GM21737 (cell line): ENCODE measurements at regions not wholly inside any gene's neighbourhood (a gene's known extent, or its start where the extent isn't known, plus 50 kb on each side); places are given as distances from the start of the nearest gene placed in this dataset.
"Not testable (repeated sequence)": the region's sequence is repeated elsewhere in the genome, so short reads cannot be mapped to it uniquely, and the experiment has no call there.

Experiments
- ATAC-seq: cut with Tn5 transposase; IDR thresholded peaks from one replicate; pipeline ENCODE4 v1.9.1; 2021; ENCODE audit warnings: mild to moderate bottlenecking, moderate library complexity; ENCODE audit not compliant: unreplicated experiment

DNA sequence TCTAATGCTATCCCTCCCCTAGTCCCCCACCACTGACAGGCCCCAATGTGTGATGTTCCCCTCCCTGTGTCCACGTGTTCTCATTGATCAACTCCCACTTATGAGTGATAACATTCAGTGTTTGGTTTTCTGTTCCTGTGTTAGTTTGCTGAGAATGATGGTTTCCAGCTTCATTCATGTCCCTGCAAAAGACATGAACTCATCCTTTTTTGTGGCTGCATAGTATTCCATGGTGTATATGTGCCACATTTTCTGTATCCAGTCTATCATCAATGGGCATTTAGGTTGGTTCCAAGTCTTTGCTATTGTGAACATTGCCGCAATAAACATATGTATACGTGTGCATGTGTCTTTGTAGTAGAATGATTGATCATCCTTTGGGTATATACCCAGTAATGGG is 153.1 kb downstream of the OR13H1 start:
- ATAC-seq = not testable (repeated sequence)

DNA sequence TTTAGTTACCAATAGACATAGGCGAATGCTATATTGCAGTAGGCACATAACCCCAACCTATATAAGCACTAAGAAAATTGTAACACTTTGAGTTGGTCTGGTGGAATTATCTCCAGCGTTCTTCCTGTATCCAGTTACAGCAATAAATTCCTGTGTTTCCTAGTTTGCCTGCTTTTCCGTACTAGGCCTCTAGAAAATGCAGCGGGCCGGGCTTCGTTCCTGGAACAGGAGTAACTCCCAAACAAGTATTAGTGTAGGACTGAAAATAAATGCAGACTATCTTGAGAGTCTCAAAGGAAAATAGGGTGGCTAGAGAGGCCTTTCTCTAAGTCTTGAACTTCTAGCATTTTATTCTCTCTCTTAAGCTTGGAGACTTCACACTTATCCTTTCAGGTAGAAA is 159.8 kb downstream of the OR13H1 start:
- no peak for ATAC-seq

DNA sequence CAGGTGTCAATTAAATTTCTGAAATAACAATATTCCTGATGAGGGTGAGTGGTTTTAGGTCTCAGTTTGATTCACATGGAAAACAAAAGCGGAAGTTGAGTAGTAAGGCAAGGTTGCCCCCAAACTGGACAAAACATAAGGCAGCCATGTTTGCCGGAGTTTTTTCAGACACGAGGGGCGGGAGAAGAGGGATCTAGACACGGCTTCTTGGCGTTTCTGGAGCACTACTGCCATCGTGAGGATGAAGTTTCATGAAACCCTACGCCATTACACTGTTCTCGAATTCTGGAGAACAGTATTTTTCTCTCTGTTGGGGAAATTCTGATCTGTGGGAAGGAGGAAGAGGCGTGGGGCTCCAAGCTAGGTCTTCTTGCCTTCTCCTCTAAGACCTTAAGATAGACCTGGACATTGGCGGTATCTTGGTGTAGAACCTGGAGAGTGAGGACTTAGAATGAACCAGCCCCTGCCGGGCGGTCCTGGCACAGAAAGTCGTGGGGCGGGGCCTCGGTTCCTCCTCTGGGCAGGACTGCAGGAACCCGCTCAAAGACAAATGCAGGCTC is 160.3 kb downstream of the OR13H1 start:
- no peak for ATAC-seq

DNA sequence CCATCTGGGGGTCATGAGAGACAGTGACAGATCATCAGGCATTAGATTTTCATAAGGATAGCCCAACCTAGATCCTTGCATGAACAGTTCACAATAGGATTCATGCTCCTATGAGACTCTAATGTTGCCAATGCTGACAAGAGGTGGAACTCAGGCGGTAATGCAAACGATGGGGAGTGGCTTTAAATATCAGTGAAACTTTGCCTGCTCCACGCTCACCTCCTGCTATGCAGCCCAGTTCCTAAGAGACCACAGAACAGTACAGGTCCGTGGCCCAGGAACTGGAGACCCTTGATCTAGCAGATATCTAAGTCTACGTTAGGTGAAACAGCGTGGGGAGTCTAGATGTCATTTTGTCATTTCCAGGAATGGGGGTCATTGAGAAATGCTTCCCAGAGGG is 165.7 kb downstream of the OR13H1 start:
- no peak for ATAC-seq

DNA sequence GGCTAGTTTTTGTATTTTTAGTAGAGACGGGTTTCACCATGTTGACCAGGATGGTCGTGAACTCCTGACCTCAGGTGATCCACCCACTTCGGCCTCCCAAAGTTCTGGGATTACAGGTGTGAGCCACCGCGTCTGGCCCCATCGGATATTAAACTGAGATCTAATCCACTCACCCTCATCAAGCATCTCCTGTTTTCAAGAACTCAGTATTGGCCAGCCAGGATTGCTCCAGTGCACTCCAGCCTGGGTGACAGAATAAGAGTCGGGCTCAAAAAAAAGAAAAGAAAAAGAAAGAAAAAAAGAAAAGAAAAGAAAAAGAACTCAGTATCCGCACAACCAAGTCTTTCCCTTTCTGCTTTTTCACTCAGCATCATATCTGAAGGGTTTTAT is 167.6 kb downstream of the OR13H1 start:
- ATAC-seq = no peak

DNA sequence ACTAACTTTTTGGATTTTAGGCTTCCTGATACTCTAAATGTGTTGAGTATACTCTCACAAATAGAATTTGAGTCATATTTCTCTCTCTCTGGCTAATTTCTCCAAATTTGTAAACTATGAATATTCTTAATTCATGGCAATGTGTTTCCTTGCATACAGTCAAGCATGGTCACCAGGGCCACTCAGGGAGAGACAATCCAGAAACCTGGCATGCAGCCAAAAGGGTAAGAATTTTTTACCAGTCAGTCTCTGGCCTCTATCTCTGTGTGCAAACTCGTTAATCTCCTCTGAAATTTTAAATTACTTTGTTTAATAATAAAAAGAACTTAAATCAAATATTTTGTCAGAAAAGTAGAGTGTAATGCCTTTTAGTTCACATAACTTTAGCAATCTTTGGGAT is 179.8 kb downstream of the OR13H1 start:
- no peak for ATAC-seq

DNA sequence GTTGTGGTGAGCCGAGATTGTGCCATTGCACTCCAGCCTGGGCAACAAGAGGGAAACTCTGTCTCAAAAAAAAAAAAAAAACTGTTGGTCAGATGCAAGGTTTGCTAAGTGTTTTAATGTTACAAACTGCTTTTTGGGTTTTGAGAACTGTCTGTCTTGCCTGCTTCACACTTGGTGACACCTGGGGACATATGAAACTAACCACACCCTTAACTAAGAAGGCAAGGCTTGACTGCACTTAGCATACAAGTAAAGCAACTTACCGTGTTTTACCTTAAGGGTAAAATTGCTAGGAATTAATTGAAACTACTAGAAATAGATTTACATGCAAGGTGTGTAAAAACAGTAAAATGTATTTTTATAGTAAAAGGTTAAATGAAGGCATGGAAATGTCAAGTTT is 180.4 kb downstream of the OR13H1 start:
- ATAC-seq = no peak

DNA sequence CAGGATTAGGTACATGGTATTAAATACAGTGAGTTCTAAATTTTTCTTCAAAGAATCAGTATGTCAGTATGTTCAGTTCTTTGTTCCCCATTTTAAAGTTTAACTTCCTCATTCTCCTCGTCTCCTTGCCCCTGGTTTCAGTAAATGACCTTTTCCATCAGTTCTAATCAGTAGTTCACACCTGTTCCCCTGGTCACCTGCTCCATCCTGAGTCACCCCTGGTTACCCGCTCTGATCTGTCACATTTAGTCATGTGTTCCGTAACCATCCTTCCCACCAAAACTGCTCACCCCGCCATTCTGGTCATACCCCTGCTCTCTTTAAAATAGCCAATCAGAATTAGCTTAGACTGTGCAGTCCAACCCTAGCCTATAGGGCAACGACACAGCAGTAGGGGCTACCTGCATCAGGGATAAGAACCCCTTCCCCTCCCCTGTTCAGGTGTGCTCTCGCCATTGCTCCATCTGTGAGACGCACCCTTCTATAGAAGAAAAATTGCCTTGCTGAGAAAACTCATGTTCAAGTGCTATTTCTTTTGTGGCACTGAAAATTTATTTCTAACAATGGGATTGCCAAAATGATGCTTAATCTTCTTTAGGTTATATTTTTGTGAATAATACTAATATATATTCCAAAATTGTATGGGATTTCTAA is 181.3 kb downstream of the OR13H1 start:
- no peak for ATAC-seq

DNA sequence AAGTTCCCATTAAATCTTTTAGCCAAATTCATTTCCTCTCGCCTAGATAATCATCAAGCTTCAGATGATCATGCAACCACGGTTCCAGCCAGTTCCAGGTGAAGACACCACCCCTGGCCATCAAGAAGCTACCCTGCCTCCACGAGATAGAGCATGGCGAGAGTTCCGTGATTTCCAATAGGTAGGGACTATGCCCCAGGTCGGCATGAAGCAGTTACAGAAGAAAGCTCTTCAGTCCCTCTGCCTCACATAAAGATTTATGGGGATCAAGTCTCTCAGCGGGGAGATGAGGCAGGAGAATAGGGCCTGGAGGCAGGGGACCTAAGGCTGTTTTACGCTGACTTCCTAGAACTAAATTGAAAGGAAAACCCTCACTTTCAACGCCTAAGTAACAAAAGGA is 183.9 kb downstream of the OR13H1 start:
- no peak for ATAC-seq

DNA sequence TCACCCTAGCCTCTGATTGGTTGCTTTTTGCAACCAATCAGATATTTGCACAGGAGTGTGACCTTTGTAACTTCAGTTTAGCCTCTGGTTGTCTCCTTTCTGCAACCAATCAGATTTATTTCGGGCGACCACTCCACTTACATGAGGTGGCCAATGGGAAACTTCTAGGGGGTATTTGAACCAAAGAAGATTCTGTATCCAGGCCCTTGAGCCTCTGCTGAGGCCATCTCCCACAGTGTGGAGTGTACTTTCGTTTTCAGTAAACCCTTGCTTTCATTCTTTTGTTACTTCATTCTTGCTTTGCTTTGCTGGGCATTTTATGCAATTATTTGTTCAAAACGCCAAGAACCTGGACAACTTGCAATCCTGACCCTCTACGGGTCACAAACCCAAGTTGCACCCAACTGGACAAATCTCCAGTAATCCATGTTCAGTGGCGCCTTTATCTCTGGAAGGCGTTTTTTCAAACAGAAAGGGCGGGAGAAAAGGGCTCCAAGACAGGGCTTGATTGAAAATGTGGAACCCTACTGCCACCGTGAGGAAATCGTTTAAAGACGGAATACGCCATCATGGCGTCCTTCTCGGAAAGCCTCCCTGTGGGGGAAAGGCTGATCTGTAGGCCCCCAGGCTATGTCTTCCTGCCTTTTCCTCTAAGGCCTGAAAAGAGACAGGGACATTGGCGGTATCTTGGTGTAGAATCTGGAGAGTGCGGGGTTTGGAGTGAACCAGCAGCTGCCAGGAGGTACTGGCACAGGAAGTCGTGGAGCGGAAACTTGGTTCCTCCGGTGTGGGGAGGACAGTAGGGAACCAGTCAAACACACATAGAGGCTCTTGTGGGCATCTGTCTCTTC is 184.6 kb downstream of the OR13H1 start:
- ATAC-seq = no peak

DNA sequence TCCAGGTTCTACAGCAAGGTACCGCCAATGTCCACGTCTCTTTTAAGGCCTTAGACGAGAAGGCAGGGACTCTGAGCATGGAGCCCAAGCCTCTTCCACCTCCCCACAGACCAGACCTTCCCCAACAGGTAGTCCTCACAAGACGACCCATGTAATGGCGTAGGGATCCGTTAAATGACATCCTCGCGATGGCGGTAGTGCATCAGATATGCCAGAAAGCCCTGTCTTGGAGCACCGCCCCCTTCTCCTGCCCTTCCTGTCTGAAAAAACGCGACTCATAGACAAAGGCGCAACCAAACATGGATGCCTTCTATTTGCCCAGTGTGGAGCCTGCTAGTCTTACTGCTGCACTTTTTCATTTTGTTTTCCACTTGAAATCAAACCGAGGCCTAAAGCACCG is 185.4 kb downstream of the OR13H1 start:
- no peak for ATAC-seq

DNA sequence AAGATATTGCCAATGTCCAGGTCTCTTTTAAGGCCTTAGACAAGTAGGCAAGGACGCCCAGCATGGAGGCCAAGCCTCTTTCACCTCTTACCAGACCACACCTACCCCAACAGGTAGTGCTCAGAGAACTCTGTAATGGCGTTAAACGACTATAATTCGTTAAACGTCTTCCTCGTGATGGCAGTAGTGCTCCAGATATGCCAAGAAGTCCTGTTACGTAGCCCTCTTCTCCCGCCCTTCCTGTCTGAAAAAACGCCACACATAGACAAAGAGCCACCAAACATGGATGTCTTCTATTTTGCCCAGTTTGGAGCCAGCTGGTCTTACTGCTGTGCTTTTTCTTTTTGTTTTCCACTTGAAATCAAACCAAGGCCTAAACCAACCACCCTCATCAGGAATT is 190.7 kb downstream of the OR13H1 start:
- ATAC-seq = no peak

DNA sequence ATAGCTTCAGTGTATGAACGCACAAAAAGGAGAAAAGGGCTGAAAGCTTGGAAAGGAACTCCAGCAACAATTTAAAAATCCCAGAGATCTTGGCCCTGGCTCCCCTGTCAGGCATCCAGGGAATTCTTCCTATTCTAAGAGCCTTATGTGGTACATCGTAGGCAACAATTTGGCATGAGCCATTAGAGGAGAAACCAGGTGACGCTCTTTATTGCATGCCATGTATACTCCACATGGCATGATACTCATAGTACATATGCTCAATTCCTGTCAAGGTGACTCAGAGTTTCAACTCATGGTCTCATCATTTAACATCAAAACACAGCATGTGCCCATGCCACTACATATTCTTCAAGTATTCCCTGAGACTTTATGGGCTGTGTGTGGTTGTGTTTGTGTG is 191.3 kb downstream of the OR13H1 start:
- no peak for ATAC-seq

DNA sequence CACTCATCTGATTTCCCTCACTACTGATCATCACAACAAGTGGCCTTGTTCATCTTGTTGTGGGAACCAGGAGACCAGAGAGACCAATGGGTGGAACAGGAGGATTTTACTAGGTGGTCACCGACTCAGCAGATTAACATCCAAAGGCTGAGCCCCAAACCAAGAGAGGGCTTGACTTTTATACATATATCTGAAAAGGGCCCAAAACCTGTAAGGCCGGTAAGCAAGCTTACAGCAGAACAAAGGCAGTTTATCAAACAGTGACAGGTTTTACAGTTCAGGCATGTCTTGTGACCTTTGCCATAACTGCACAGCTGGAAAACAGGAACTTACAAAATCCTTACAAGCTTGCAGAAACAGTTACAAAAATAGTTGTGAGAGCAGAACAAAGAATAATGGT is 195.9 kb downstream of the OR13H1 start:
- ATAC-seq = no peak

DNA sequence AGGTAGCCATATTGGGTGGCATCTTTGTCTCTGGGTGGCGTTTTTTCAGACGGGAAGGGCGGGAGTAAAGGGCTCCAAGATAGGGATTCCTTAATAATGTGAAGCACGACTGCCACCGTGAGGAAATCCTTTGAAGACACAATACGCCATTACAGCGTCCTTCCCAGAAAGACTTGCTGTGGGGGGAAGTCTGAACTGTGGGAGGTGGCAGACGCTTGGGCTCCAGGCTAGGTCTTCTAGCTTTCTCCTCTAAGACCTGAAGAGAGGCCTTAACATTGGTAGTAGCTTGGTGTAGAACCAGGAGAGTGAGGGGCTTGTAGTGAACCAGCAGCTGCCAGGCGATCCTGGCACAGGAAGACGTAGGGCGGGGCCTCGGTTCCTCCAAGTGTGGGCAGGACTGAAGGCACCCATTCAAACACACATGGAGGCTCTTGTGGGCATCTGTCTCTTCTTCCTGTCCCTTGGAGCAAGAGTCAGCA is 197.3 kb downstream of the OR13H1 start:
- ATAC-seq = no peak

DNA sequence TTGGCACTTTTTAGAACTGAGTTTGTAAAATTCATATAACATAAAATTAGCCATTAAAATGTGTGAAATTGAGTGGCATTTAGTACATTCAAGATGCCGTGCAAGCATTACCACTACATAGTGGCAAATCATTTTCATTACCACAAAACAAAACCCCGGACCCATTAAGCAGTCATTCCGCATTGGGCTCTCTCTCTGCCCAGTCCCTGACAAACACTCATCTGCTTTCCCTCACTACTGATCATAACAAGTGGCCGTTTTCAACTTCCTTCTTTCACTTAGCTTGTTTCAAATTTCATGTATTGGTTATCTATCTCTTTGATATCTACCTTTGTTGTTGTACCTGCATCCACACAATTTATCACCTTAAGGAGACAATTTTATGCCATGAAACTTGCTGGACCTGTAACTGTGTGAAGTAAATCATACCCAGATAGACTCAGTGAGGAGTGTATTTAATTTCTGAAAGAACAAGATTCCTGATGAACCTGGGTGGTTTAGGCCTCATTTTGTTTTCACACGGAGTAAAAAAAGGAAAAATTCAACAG is 202.1 kb downstream of the OR13H1 start:
- ATAC-seq = no peak

DNA sequence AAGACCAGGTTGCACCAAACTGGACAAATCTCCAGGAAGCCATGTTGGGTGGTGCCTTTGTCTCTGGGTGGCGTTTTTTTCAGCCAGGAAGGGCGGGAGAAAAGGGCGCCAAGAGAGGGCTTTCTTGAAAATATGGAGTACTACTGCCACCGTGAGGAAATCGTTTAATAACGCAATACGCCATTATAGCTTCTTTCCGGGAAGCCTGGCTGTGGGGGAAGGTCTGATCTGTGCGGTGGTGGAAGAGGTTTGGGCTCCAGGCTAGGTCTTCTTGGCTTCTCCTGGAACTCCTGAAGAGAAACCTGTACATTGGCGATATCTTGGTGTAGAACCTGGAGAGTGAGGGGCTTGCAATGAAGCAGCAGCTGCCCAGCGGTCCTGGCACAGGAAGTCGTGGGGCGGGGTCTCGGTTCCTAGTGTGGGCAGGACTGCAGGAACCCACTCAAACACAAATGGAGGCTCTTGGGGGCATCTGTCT is 202.7 kb downstream of the OR13H1 start:
- ATAC-seq = no peak

DNA sequence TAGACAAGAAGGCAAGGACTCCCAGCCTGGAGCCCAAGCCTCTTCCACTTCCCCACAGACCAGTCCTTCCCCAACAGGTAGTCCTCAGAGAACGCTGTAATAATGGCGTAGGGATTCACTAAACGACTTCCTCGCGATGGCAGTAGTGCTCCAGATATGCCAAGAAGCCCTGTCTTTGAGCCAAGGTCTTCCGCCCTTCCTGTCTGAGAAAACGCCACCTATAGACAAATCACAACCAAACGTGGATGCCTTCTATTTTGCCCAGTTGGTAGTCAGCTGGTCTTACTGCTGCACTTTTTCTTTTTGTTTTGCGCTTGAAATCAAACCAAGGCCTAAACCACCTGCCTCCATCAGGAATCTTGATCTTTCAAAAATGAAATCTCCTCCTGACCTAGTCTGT is 203.3 kb downstream of the OR13H1 start:
- ATAC-seq = no peak

DNA sequence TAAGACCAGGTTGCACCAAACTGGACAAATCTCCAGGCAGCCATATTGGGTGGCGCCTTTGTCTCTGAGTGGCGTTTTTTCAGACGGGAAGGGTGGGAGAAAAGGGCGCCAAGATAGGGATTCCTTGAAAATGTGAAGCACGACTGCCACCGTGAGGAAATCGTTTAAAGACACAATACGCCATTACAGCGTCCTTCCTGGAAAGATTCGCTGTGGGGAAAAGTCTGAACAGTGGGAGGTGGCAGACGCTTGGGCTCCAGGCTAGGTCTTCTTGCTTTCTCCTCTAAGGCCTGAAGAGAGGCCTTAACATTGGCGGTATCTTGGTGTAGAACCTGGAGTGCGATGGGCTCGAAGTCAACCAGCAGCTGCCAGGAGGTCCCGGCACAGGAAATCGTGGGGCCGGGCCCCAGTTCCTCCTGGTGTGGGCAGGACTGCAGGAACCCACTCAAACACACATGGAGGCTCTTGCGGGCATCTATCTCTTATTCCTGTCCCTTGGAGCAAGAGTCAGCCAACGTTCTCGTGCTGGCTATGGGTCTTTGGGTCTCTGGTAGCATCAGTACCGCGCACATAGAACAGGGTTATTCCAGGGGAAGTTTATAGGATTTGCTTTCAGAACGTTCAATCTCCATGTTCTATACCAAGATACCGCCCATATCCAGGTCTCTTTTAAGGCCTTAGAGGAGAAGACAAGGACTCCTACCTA is 208.8 kb downstream of the OR13H1 start:
- ATAC-seq = no peak

DNA sequence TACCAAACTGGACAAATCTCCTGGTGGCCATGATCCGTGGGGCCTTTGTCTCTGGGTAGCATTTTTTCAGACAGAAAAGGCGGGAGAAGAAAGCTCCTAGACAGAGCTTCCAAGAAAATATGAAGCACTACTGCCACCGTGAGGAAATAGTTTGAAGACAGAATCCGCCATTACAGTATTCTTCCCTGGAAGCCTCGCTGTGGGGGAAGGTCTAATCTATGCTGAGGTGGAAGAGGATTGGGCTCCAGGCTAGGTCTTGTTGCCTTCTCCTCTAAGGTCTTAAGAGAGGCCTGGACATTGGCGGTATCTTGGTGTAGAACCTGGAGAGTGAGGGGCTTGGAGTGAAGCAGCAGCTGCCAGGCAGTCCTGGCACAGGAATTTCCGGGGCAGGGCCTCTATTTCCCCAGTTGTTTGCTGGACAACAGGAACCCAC is 218.9 kb downstream of the OR13H1 start:
- ATAC-seq = no peak

DNA sequence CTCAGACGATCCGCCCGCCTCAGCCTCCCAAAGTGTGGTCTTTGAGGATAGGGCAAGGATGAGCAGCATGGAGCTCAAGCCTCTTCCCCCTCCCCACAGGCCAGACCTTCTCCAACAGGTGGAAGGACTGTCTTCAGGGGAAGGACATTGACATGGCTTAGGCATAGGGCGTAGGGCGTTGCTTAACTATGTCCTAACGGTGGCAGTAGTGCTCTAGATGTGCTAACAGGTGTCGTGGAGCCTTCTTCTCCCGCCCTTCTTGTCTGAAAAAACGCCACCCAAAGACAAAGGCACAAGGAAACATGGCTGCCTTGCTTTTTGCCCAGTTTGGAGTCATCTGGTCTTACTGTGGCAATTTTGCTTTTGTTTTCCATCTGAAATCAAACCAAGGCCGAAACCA is 219.8 kb downstream of the OR13H1 start:
- no peak for ATAC-seq
